ENCODE measurements at regions not wholly inside any gene's neighbourhood (a gene's known extent, or its start where the extent isn't known, plus 50 kb on each side); places are given as distances from the start of the nearest gene placed in this dataset.

- ATAC-seq (ENCODE audit: poor library complexity) (no peak), DNase-seq (no peak)
- intact Hi-C loops (cut with DNase I), result no loop called here
These were observed 207.0 kb upstream of the CCDC68 start for GRCh38 chr18:55166260-55166598.

- no peak for DNase-seq
These were observed 204.3 kb upstream of the CCDC68 start for GRCh38 chr18:55163550-55163949.

GRCh38 chr18:55161916-55162315 is 202.7 kb upstream of the CCDC68 start:
- intact Hi-C loops (cut with DNase I), result no loop called here
- DNase-seq (peak; percentile 37), ATAC-seq (ENCODE audit: poor library complexity) (peak; percentile 31)

More at GRCh38 chr18:55163550-55163949, 204.3 kb upstream of the CCDC68 start:
- ATAC-seq (ENCODE audit: poor library complexity), result no peak
- intact Hi-C loops (cut with DNase I), result no loop called here

GRCh38 chr18:55159027-55159426 is 199.8 kb upstream of the CCDC68 start:
- no peak for ATAC-seq (ENCODE audit: poor library complexity)
- intact Hi-C loops (cut with DNase I), result no loop called here
- no peak for DNase-seq

- DNase-seq (no peak), ATAC-seq (ENCODE audit: poor library complexity) (no peak)
- intact Hi-C loops (cut with DNase I), result no loop called here
These were observed 199.3 kb upstream of the CCDC68 start for GRCh38 chr18:55158570-55158969.

GRCh38 chr18:55153346-55153745 is 194.1 kb upstream of the CCDC68 start:
- ATAC-seq (ENCODE audit: poor library complexity), result no peak
- intact Hi-C loops (cut with DNase I), result no loop called here

GRCh38 chr18:55152801-55153200 is 193.5 kb upstream of the CCDC68 start:
- intact Hi-C loops (cut with DNase I), result no loop called here
- ATAC-seq (ENCODE audit: poor library complexity) (no peak), DNase-seq (no peak)

More at GRCh38 chr18:55153346-55153745, 194.1 kb upstream of the CCDC68 start:
- no peak for DNase-seq

GRCh38 chr18:55149994-55150393 is 190.7 kb upstream of the CCDC68 start:
- DNase-seq (no peak), ATAC-seq (ENCODE audit: poor library complexity) (peak; percentile 59)
- intact Hi-C loops (cut with DNase I), result no loop called here

GRCh38 chr18:55147791-55148190 is 188.5 kb upstream of the CCDC68 start:
- ATAC-seq (ENCODE audit: poor library complexity) (no peak), DNase-seq (no peak)
- intact Hi-C loops (cut with DNase I), result no loop called here

GRCh38 chr18:55144193-55144930 is 185.1 kb upstream of the CCDC68 start:
- DNase-seq, result no peak
- ATAC-seq (ENCODE audit: poor library complexity), result no peak
- intact Hi-C loops (cut with DNase I), result no loop called here

- ATAC-seq (ENCODE audit: poor library complexity), result no peak
- no peak for DNase-seq
- intact Hi-C loops (cut with DNase I), result no loop called here
These were observed 183.1 kb upstream of the CCDC68 start for GRCh38 chr18:55142410-55142809.

- no peak for ATAC-seq (ENCODE audit: poor library complexity)
- DNase-seq, result no peak
- intact Hi-C loops (cut with DNase I), result no loop called here
These were observed 182.1 kb upstream of the CCDC68 start for GRCh38 chr18:55141318-55141717.

GRCh38 chr18:55139836-55140235 is 180.6 kb upstream of the CCDC68 start:
- intact Hi-C loops (cut with DNase I), result no loop called here
- ATAC-seq (ENCODE audit: poor library complexity) (no peak), DNase-seq (no peak)

GRCh38 chr18:55139307-55139706 is 180.0 kb upstream of the CCDC68 start:
- intact Hi-C loops (cut with DNase I), result no loop called here
- DNase-seq (no peak), ATAC-seq (ENCODE audit: poor library complexity) (no peak)

GRCh38 chr18:55138401-55138800 is 179.1 kb upstream of the CCDC68 start:
- no peak for ATAC-seq (ENCODE audit: poor library complexity)
- no peak for DNase-seq
- intact Hi-C loops (cut with DNase I), result no loop called here

GRCh38 chr18:55137602-55138001 is 178.3 kb upstream of the CCDC68 start:
- ATAC-seq (ENCODE audit: poor library complexity) (no peak), DNase-seq (no peak)
- intact Hi-C loops (cut with DNase I), result no loop called here

GRCh38 chr18:55136864-55137263 is 177.6 kb upstream of the CCDC68 start:
- DNase-seq (no peak), ATAC-seq (ENCODE audit: poor library complexity) (no peak)
- intact Hi-C loops (cut with DNase I), result no loop called here

GRCh38 chr18:55136258-55136657 is 177.0 kb upstream of the CCDC68 start:
- intact Hi-C loops (cut with DNase I), result no loop called here
- ATAC-seq (ENCODE audit: poor library complexity) (no peak), DNase-seq (no peak)

GRCh38 chr18:55133378-55133777 is 174.1 kb upstream of the CCDC68 start:
- DNase-seq (no peak), ATAC-seq (ENCODE audit: poor library complexity) (no peak)
- intact Hi-C loops (cut with DNase I), result no loop called here

GRCh38 chr18:55128437-55128836 is 169.2 kb upstream of the CCDC68 start:
- ATAC-seq (ENCODE audit: poor library complexity) (no peak), DNase-seq (no peak)
- intact Hi-C loops (cut with DNase I), result no loop called here
